ENCODE measurements at regions not wholly inside any gene's neighbourhood (a gene's known extent, or its start where the extent isn't known, plus 50 kb on each side); places are given as distances from the start of the nearest gene placed in this dataset.
"Not testable (repeated sequence)": the region's sequence is repeated elsewhere in the genome, so short reads cannot be mapped to it uniquely, and the experiment has no call there.

DNA sequence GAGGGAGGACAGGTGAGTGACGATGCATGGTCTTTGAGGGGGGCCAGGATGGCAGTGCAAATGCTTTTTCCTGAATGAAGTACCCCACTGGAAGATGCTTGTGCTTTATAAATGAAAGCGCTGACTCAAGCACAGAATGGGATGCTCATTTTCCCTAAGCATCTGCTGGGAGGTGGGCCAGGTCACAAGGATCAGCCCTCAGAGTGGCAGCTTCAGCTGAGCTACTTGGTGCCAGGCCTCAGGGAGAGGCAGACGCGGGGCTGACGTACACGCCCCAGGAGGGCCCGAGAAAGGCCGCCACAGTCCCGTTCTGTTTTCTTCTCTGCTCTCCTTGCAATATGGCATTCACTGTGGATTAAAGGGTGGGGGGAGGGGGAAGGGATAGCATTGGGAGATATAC, 1535.8 kb downstream of the TSPY10 start:
- DNase-seq (ENCODE audit: low read depth) = no peak
- H3K4me3 ChIP-seq (ENCODE audit: low read length) = no peak overlapping the region
- TF ChIP-seq, protein P1, sequence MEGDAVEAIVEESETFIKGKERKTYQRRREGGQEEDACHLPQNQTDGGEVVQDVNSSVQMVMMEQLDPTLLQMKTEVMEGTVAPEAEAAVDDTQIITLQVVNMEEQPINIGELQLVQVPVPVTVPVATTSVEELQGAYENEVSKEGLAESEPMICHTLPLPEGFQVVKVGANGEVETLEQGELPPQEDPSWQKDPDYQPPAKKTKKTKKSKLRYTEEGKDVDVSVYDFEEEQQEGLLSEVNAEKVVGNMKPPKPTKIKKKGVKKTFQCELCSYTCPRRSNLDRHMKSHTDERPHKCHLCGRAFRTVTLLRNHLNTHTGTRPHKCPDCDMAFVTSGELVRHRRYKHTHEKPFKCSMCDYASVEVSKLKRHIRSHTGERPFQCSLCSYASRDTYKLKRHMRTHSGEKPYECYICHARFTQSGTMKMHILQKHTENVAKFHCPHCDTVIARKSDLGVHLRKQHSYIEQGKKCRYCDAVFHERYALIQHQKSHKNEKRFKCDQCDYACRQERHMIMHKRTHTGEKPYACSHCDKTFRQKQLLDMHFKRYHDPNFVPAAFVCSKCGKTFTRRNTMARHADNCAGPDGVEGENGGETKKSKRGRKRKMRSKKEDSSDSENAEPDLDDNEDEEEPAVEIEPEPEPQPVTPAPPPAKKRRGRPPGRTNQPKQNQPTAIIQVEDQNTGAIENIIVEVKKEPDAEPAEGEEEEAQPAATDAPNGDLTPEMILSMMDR (conservative IDR thresholded peaks at IDR 0.05; ENCODE audit: low read length) = no peak

DNA sequence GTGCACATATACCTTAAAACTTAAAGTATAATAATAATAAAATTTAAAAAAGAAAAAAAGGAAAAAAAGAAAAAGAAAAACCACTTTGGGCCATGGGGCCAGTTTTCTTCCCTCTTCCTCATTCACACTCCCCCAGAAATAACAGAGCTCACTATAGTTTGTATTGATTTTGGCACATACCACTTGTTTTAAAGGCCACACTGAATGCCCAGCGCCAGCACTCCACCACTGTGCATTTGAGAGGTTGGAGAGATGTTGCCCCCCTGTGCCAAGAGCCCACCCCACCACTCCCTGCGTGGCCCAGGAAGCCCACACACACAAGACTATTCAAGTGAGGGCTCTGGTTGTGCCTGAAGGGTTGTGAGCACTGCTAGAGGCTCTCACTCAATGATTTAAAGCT, 1536.3 kb downstream of the TSPY10 start:
- DNase-seq (ENCODE audit: low read depth) = no peak
- TF ChIP-seq, protein P1 (conservative IDR thresholded peaks at IDR 0.05; ENCODE audit: low read length) = no peak
- H3K4me3 ChIP-seq (ENCODE audit: low read length) = no peak overlapping the region

DNA sequence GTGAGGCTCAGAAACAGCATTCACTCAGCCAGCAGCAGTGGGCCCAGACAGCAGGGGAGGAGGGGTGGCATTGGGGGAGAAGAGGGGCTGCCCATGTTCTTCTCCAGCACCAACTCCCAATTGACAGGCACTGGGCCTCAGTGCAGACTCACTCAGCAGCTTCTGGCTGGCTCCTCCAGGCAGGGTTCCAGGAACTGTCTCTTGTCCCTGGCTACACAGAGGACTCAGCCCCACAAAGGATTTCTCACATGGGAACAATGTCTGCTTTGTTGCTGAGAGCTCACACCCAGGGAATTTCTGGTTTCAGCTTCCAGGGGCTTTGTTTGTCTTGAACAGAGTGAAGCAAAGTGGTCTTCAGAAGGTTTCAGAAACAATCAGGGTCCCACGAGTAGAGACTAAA, 1536.7 kb downstream of the TSPY10 start:
- no peak for DNase-seq (ENCODE audit: low read depth)
- TF ChIP-seq, protein P1 (conservative IDR thresholded peaks at IDR 0.05; ENCODE audit: low read length) = no peak
- H3K4me3 ChIP-seq (ENCODE audit: low read length) = no peak overlapping the region

DNA sequence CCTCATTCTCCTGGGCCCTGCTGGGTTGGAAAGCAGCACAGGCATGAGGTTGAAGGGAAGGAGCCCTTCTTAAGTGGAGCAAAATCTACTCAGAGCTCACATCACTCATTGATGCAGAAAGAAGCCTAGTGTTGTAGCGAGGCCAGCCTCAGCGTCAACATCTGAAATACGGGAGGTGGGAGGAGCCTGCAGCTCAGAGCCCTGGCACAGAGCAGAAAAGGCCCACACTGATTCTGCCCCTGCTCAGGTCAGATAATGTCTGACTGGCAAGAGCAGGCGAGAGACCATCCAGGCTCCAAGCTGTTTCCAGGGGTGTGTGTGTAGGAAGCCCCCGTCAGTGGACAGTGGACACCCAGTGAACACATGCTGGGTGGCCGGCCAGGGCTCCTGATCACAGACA, 1541.6 kb downstream of the TSPY10 start:
- no peak for DNase-seq (ENCODE audit: low read depth)
- no peak overlapping the region for H3K4me3 ChIP-seq (ENCODE audit: low read length)
- TF ChIP-seq, protein P1 (conservative IDR thresholded peaks at IDR 0.05; ENCODE audit: low read length) = no peak

DNA sequence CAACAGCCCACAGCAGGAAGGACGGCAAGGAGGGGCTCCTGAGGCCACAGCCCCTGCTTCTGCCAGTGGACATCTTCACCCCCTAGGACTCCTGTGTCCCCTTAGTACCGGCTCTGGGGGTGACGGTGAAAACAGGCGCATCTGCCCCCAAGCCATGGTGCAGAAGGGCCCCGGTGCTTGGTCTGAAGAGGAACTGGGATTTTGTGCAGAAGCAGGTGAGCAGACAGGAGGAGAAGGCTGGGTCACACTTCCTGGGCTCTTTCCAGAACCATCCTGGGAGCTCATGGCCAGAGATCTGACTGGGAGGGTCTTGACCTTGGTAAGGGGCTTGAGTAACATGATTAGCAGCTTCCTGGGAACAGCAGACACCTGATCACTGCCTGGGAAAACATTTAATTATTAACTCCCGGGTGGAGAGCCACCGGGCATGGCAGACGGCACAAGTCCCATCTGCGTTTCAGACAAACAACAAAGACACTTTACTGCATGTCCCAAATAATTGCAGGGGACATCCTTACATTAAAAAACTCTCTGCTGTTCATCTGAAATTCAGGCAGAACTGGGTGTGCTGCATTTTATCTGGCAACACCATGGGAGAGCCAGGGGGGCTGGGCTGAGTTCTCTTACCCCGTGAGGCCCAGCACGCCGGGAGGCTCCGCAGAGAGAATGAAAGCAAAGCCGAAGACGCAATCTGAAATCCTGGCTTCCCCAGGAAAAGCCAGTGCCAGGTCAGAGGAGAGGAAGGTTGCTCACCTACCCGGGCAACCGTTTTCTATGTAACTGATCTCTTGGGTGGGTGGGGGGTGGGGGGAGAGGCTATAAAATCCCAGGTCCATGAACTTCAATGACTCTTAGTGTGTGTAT, 1542.8 kb downstream of the TSPY10 start:
- DNase-seq (ENCODE audit: low read depth) = no peak
- TF ChIP-seq, protein P1 (conservative IDR thresholded peaks at IDR 0.05; ENCODE audit: low read length) = no peak
- H3K4me3 ChIP-seq (ENCODE audit: low read length) = no peak overlapping the region

DNA sequence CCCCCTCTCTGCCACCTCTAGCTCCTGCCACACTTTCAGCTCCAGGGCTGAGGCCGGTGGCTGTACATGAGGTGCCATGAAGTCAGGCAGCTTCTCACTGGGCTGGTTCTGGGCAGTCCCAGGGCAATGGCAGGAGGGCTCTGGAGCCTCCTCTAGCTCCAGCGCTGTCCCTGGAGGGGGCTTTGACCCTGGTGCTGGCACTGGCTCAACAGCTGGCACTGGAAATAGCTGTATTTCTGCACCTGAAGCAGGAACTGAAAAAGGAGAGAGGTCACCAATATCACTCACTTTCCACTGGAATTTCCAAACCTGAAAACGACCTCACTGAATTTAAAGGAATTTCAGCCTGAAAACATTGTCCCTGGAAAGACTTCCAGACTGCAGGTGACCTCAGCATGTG, 1558.1 kb downstream of the TSPY10 start:
- H3K4me3 ChIP-seq (ENCODE audit: low read length); DNase-seq (ENCODE audit: low read depth): not testable (repeated sequence)

DNA sequence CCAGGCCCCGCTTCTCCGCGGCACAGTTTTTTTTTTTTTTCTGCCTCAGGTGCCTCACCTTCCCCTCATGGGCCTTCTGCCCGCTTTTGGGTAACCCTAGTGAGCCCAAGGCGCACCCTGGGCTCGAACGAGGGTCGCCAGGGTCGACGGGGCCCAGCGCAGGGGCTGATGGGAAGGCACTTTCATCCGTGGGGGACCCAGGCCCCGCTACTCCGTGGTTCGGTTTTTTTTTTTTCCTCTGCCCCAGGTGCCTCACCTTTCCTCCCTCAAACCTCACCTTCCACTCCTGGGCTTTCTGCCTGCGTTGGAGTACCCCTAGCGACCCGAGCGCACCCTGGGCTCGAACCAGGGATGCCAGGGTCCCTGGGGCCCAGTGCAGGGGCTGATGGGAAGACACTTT, 1569.8 kb downstream of the TSPY10 start:
- not testable (repeated sequence) for H3K4me3 ChIP-seq (ENCODE audit: low read length); DNase-seq (ENCODE audit: low read depth)

DNA sequence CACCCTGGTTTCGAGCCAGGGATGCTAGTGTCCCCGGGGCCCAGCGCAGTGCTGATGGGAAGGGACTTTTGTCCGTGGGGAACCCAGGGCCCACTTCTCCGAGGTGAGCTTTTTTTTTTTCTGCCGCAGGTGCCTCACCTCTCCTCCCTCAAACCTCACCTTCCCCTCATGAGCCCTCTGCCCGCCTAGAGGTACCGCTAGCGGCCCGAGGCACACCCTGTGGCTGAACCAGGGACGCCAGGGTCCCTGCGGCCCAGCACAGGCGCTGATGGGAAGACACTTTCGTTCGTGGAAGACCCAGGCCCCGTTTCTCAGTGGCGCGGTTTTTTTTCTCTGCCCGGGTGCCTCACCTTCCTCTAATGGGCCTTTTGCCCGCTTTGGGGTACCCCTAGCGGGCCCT, 1570.7 kb downstream of the TSPY10 start:
- H3K4me3 ChIP-seq (ENCODE audit: low read length); DNase-seq (ENCODE audit: low read depth): not testable (repeated sequence)

DNA sequence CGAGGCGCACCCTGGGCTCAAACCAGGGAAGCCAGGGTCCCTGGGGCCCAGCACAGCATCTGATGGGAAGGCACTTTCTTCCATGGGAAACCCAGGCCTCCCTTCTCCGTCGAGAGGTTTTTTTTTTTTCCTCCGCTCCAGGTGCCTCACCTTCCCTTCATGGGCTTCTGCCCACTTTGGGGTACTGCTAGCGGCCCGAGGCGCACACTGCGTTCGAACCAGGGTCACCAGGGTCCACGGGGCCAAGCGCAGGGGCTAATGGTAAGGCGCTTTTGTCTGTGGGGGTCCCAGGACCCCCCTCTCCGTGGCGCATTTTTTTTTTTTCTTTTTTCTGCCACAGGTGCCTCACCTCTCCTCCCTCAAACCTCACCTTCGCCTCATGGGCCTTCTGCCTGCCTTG, 1571.3 kb downstream of the TSPY10 start:
- TF ChIP-seq, protein P1 (conservative IDR thresholded peaks at IDR 0.05; ENCODE audit: low read length) = no peak
- no peak overlapping the region for H3K4me3 ChIP-seq (ENCODE audit: low read length)
- no peak for DNase-seq (ENCODE audit: low read depth)

DNA sequence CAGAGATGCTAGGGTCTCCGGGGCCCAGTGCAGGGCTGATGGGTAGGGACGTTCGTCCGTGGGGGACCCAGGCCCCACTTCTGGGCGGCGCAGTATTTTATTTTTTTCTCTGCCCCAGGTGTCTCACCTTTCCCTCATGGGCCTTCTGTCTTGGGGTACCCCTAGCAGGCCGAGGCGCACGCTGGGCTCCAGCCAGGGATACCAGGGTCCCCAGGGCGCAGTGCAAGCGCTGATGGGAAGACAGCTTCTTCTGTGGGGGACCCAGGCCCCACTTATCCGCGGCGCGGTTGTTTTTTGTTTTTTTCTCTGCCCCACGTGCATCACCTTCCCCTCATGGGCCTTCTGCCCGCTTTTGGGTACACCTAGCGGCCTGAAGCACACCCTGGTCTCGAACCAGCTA, 1572.8 kb downstream of the TSPY10 start:
- not testable (repeated sequence) for H3K4me3 ChIP-seq (ENCODE audit: low read length); DNase-seq (ENCODE audit: low read depth)

DNA sequence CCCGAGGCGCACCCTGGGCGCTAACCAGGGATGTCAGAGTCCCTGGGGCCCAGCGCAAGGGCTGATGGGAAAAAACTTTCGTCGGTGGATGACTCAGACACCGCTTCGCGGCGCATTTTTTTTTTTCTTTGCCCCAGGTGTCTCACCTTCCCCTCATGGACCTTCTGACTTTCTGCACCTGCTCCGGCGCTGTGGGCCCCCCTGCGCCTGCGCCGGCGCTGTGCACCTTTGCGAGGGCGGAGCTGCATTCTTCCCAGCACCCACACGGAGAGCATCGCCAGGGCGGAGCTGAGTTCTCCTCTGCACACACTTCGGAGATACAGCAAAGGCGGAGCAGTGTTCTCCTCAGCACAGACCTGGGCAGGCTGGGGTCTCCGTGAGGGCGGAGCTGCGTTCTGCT, 1575.3 kb downstream of the TSPY10 start:
- not testable (repeated sequence) for DNase-seq (ENCODE audit: low read depth); H3K4me3 ChIP-seq (ENCODE audit: low read length)

DNA sequence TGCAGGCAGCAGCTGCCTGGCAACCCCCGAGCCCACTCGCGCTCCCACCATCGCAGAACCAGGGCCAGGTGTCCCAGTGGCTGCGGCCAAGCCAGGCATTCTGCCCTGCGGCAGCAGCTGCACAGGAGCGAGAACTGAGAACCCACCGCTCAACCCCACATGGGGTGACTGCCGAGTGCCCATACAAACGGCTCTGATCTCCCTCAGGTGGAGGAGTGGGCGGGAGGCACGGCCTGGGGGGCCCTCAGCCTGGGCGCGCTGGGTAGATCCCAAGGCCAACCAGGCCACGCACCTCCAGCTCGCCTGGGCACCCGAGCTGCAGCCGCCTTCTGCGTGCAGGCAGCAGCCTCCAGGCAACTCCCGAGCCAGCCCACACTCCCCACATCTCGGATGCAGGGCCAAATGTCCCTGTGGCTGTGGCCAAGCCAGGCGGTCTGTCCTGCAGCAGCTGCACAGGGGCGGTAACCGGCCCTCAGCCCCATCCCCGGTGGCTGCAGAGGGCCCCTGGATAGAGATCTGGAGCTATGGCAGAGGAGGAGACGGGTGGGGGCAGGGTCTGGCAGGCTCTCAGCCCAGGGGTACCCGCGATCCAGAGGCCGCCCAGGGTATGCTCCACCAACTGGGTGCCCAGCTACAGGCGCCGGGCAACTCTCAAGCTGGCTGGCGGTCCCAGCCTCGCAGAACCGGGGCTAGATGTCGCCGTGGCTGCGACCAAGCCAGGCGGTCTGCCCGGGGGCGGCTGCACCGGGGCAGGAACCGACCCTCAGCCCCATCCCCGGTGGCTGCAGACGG, 1579.6 kb downstream of the TSPY10 start:
- DNase-seq (ENCODE audit: low read depth); H3K4me3 ChIP-seq (ENCODE audit: low read length): not testable (repeated sequence)
